Brain microvascular endothelial cell (primary cell): ENCODE measurements at regions not wholly inside any gene's neighbourhood (a gene's known extent, or its start where the extent isn't known, plus 50 kb on each side); places are given as distances from the start of the nearest gene placed in this dataset.

Experiments used
- DNase-seq: peaks from one replicate; pipeline ENCODE4 v3.0.0-alpha.2; 2020
- H3K27ac ChIP-seq: fragments of 250-450 bp; sonication (Bioruptor Pico); 2 replicates; pipeline ENCODE4 v1.5.1; 2020; ENCODE audit warnings: mild to moderate bottlenecking, moderate library complexity
- H3K27me3 ChIP-seq: fragments of 250-450 bp; sonication (Bioruptor Pico); replicated peaks from 2 replicates; pipeline ENCODE4 v1.5.1; 2020; ENCODE audit warnings: mild to moderate bottlenecking
- H3K36me3 ChIP-seq: fragments of 250-450 bp; sonication (Bioruptor Pico); replicated peaks from 2 replicates; pipeline ENCODE4 v1.5.1; 2020; ENCODE audit warnings: mild to moderate bottlenecking
- H3K4me3 ChIP-seq: 2 replicates; pipeline ENCODE4 v1.5.1; 2011; ENCODE audit warnings: low read depth, mild to moderate bottlenecking, control low read depth, low read length, moderate library complexity
- CTCF ChIP-seq: IDR thresholded peaks from 2 replicates; pipeline ENCODE4 v1.5.1; 2011; ENCODE audit warnings: low read depth, mild to moderate bottlenecking, moderate library complexity, low read length, control low read depth, inconsistent platforms; ENCODE audit errors: missing control alignments
- in situ Hi-C: cut with HindIII; loops from 2 replicates; pipeline ENCODE4 v1.10.0; 2017; ENCODE audit warnings: low sequenced_read_pairs, low pct_ligation_motif_present

GRCh38 chr11:129290966-129291365 lies 84.7 kb upstream of the BARX2 start:
- no peak overlapping the region for H3K27ac ChIP-seq
- no peak for TF ChIP-seq CTCF
- no peaks in the 10 kb centered on the region for H3K36me3 ChIP-seq
- no peak overlapping the region for H3K4me3 ChIP-seq
- DNase-seq = no peak
- H3K27me3 ChIP-seq = no peaks in the 10 kb centered on the region
- in situ Hi-C loops = no loop called here

GRCh38 chr11:129289350-129290040 lies 86.2 kb upstream of the BARX2 start:
- no peak for DNase-seq
- no peak overlapping the region for H3K27ac ChIP-seq
- H3K27me3 ChIP-seq = no peaks in the 10 kb centered on the region
- in situ Hi-C loops = no loop called here
- no peak overlapping the region for H3K4me3 ChIP-seq
- no peaks in the 10 kb centered on the region for H3K36me3 ChIP-seq
- no peak for TF ChIP-seq CTCF

GRCh38 chr11:129287920-129288319 lies 87.7 kb upstream of the BARX2 start:
- Histone ChIP-seq H3K36me3 (no peaks in the 10 kb centered on the region), H3K27ac (no peak overlapping the region), H3K4me3 (no peak overlapping the region), H3K27me3 (no peaks in the 10 kb centered on the region)
- no peak for TF ChIP-seq CTCF
- DNase-seq = no peak
- in situ Hi-C loops = no loop called here

- no peak overlapping the region for H3K27ac ChIP-seq
- H3K4me3 ChIP-seq = no peak overlapping the region
- H3K36me3 ChIP-seq = no peaks in the 10 kb centered on the region
- no peak for TF ChIP-seq CTCF
- no peak for DNase-seq
- no peaks in the 10 kb centered on the region for H3K27me3 ChIP-seq
- in situ Hi-C loops = no loop called here
Observed at GRCh38 chr11:129286813-129287212, 88.8 kb upstream of the BARX2 start.

- no peak for DNase-seq
- no peak for TF ChIP-seq CTCF
- no peak overlapping the region for H3K4me3 ChIP-seq
- H3K27me3 ChIP-seq = no peaks in the 10 kb centered on the region
- in situ Hi-C loops = no loop called here
- H3K27ac ChIP-seq = peak overlapping the region; percentile 56
- no peaks in the 10 kb centered on the region for H3K36me3 ChIP-seq
Observed at GRCh38 chr11:129285402-129285786, 90.3 kb upstream of the BARX2 start.

- no peak for DNase-seq
- TF ChIP-seq CTCF = no peak
- no peaks in the 10 kb centered on the region for H3K36me3 ChIP-seq
- no peak overlapping the region for H3K4me3 ChIP-seq
- H3K27me3 ChIP-seq = no peaks in the 10 kb centered on the region
- in situ Hi-C loops = no loop called here
- no peak overlapping the region for H3K27ac ChIP-seq
Observed at GRCh38 chr11:129283141-129283540, 91.0 kb upstream of the ARHGAP32 start.
